ENCODE measurements at regions not wholly inside any gene's neighbourhood (a gene's known extent, or its start where the extent isn't known, plus 50 kb on each side); places are given as distances from the start of the nearest gene placed in this dataset.
"Not testable (repeated sequence)": the region's sequence is repeated elsewhere in the genome, so short reads cannot be mapped to it uniquely, and the experiment has no call there.

DNA sequence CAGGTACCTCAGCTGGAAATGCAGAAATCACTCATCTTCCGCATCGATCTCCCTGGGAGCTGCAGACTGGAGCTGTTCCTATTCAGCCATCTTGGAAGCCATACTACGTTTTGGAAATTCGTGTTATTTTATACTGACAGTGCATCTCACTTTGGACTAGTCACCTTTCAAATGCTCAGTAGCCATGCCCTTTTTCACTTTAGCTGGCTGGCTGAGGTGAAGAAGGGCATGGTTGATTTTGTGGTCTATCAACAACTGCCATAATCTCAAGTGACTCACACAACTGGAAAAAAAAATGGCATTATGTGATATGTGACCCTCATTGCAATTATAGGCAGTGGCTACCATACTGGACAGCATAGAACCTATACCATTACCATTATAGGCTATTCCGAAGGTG is 100.5 kb downstream of the CCDC71L start:
- no peak for DNase-seq (ENCODE audit: low spot score)
- TF ChIP-seq, protein P1, sequence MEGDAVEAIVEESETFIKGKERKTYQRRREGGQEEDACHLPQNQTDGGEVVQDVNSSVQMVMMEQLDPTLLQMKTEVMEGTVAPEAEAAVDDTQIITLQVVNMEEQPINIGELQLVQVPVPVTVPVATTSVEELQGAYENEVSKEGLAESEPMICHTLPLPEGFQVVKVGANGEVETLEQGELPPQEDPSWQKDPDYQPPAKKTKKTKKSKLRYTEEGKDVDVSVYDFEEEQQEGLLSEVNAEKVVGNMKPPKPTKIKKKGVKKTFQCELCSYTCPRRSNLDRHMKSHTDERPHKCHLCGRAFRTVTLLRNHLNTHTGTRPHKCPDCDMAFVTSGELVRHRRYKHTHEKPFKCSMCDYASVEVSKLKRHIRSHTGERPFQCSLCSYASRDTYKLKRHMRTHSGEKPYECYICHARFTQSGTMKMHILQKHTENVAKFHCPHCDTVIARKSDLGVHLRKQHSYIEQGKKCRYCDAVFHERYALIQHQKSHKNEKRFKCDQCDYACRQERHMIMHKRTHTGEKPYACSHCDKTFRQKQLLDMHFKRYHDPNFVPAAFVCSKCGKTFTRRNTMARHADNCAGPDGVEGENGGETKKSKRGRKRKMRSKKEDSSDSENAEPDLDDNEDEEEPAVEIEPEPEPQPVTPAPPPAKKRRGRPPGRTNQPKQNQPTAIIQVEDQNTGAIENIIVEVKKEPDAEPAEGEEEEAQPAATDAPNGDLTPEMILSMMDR (IDR thresholded peaks at IDR 0.05) = no peak
- peaks cover 15% of the 10 kb centered on the region for H3K36me3 Mint-ChIP-seq (ENCODE audit: low read depth)
- H3K9me3 Mint-ChIP-seq (ENCODE audit: low read depth) = peaks cover 35% of the 10 kb centered on the region
- H3K4me1 Mint-ChIP-seq (ENCODE audit: low read depth) = no peaks in the 10 kb centered on the region
- no peak overlapping the region for H3K4me3 Mint-ChIP-seq (ENCODE audit: unreplicated experiment)
- H3K27me3 Mint-ChIP-seq (ENCODE audit: low read depth) = peaks cover 7% of the 10 kb centered on the region
- H3K27ac Mint-ChIP-seq (ENCODE audit: unreplicated experiment) = no peak overlapping the region

DNA sequence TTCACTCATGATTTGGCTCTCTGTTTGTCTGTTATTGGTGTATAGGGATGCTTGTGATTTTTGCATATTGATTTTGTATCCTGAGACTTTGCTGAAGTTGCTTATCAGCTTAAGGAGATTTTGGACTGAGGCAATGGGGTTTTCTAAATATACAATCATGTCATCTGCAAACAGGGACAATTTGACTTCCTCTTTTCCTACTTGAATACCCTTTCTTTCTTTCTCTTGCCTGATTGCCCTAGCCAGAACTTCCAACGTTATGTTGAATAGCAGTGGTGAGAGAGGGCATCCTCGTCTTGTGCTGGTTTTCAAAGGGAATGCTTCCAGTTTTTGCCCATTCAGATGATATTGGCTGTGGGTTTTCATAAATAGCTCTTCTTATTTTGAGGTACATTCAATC is 104.7 kb downstream of the CCDC71L start:
- not testable (repeated sequence) for H3K4me3 Mint-ChIP-seq (ENCODE audit: unreplicated experiment); H3K27me3 Mint-ChIP-seq (ENCODE audit: low read depth); H3K27ac Mint-ChIP-seq (ENCODE audit: unreplicated experiment); H3K4me1 Mint-ChIP-seq (ENCODE audit: low read depth); DNase-seq (ENCODE audit: low spot score)
- H3K9me3 Mint-ChIP-seq (ENCODE audit: low read depth) = peaks cover 40% of the 10 kb centered on the region
- H3K36me3 Mint-ChIP-seq (ENCODE audit: low read depth) = peaks cover 17% of the 10 kb centered on the region

DNA sequence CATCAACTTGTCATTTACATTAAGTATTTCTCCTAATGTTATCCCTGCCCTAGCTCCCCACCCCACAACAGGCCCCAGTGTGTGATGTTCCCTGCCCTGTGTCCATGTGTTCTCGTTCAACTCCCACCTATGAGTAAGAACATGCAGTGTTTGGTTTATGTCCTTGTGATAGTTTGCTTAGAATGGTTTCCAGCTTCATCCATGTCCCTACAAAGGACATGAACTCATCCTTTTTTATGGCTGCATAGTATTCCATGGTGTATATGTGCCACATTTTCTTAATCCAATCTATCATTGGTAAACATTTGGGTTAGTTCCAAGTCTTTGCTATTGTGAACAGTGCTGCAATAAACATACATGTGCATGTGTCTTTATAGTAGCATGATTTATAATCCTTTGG is 106.3 kb downstream of the CCDC71L start:
- not testable (repeated sequence) for H3K27me3 Mint-ChIP-seq (ENCODE audit: low read depth); DNase-seq (ENCODE audit: low spot score); H3K27ac Mint-ChIP-seq (ENCODE audit: unreplicated experiment); H3K4me3 Mint-ChIP-seq (ENCODE audit: unreplicated experiment); H3K4me1 Mint-ChIP-seq (ENCODE audit: low read depth)
- H3K36me3 Mint-ChIP-seq (ENCODE audit: low read depth) = peaks cover 17% of the 10 kb centered on the region
- H3K9me3 Mint-ChIP-seq (ENCODE audit: low read depth) = peaks cover 40% of the 10 kb centered on the region

DNA sequence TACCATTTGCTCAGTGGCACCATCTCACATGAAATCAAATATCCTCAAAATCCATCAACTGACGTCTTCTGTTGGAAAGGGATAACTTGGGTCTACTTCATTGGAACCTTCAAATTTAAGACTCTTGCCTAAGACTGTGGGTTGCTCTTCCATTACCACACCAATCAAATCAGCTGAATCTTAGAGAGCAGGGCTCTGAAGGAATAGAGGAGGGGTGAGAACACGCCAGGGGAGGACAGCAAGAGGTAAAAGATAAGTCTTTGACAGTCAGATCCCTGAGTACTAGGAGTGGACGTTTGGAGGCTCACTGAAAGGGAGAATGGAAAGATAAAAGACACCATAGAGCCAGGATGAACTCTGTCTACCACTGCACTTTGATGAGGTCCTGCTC is 107.5 kb downstream of the CCDC71L start:
- no peak overlapping the region for H3K27ac Mint-ChIP-seq (ENCODE audit: unreplicated experiment)
- DNase-seq (ENCODE audit: low spot score) = no peak
- no peak overlapping the region for H3K4me3 Mint-ChIP-seq (ENCODE audit: unreplicated experiment)
- peaks cover 4% of the 10 kb centered on the region for H3K27me3 Mint-ChIP-seq (ENCODE audit: low read depth)
- no peaks in the 10 kb centered on the region for H3K4me1 Mint-ChIP-seq (ENCODE audit: low read depth)
- H3K9me3 Mint-ChIP-seq (ENCODE audit: low read depth) = peaks cover 29% of the 10 kb centered on the region
- TF ChIP-seq, protein P1 (IDR thresholded peaks at IDR 0.05) = no peak
- peaks cover 12% of the 10 kb centered on the region for H3K36me3 Mint-ChIP-seq (ENCODE audit: low read depth)

DNA sequence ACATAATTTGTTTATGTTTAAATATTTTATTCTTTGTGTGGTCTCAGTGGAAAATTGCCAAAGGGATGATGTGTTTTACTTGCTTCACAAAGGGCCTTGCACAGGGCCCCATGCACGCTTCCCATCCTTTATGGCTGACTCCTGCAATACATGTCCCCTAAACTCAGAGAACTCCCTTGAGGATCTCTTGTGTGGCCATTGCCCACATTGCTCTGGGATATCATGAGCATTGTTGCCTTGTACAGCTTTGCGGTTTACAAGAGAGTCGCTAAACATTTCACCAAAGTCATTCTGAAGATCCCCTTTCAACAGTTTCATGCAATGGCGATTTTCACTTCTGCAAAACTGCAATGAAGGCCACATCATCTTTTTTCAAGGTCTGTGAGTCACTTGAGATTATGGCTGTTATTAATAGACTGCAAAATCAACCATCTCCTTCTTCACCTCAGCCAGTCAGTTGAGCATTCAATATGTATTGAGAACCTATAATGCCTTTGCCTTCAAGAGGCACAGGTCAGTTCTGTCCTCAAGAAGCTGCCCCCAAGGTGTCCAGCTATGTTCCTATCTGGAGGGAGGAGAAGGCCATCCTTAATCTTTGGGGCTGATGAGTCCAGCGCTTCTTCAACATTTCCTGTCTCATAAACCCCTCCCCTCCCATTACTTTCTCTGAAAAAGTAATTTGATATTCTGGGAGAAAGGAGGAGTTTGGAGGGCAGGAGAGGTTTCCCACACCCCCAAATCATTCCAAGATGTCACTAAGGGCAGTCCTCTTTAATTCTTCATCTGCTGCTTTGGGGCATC is 108.1 kb downstream of the CCDC71L start:
- no peak overlapping the region for H3K27ac Mint-ChIP-seq (ENCODE audit: unreplicated experiment)
- TF ChIP-seq, protein P1 (IDR thresholded peaks at IDR 0.05) = no peak
- DNase-seq (ENCODE audit: low spot score) = no peak
- H3K27me3 Mint-ChIP-seq (ENCODE audit: low read depth) = peaks cover 4% of the 10 kb centered on the region
- no peak overlapping the region for H3K4me3 Mint-ChIP-seq (ENCODE audit: unreplicated experiment)
- no peaks in the 10 kb centered on the region for H3K4me1 Mint-ChIP-seq (ENCODE audit: low read depth)
- peaks cover 24% of the 10 kb centered on the region for H3K9me3 Mint-ChIP-seq (ENCODE audit: low read depth)
- H3K36me3 Mint-ChIP-seq (ENCODE audit: low read depth) = peaks cover 12% of the 10 kb centered on the region

DNA sequence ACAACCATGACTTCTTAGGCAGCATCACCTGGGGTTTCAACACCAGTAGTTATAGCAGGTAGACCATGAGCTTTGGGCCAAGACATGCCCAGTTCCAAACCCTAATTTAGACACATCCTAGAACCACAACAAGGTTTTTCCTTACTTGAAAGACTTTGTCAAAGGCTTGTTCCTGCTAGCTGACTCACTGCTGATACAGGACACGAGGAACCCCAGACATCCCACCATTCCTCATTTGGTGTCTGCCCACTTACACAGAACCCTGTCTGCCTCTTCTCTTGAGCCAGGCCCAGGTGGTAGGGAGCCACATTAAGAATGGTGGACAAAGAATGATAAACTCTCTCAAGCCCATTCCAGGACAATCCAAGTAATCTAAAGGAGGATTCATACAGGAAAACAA is 109.0 kb downstream of the CCDC71L start:
- H3K27ac Mint-ChIP-seq (ENCODE audit: unreplicated experiment) = no peak overlapping the region
- peaks cover 5% of the 10 kb centered on the region for H3K36me3 Mint-ChIP-seq (ENCODE audit: low read depth)
- peaks cover 16% of the 10 kb centered on the region for H3K9me3 Mint-ChIP-seq (ENCODE audit: low read depth)
- H3K27me3 Mint-ChIP-seq (ENCODE audit: low read depth) = no peaks in the 10 kb centered on the region
- no peak overlapping the region for H3K4me3 Mint-ChIP-seq (ENCODE audit: unreplicated experiment)
- no peak for DNase-seq (ENCODE audit: low spot score)
- H3K4me1 Mint-ChIP-seq (ENCODE audit: low read depth) = no peaks in the 10 kb centered on the region
- TF ChIP-seq, protein P1 (IDR thresholded peaks at IDR 0.05) = no peak
